Astrocyte (in vitro differentiated cells and primary cell): ENCODE measurements at regions not wholly inside any gene's neighbourhood (a gene's known extent, or its start where the extent isn't known, plus 50 kb on each side); places are given as distances from the start of the nearest gene placed in this dataset.
"Not testable (repeated sequence)": the region's sequence is repeated elsewhere in the genome, so short reads cannot be mapped to it uniquely, and the experiment has no call there.

ENCODE experiments used
- DNase-seq: peaks from one replicate; pipeline ENCODE4 v3.0.0-alpha.2; 2010; ENCODE audit warnings: low read depth
- FAIRE-seq: peaks from 2 replicates; lab custom pipeline; 2011; peaks lifted over from hg19 to GRCh38; lab: Jason Lieb, UNC
- H2AFZ ChIP-seq: 2 replicates; pipeline ENCODE4 v1.6.0; 2012; ENCODE audit warnings: low read depth, low read length, inconsistent platforms
- H3K27ac ChIP-seq: 2 replicates; pipeline ENCODE4 v1.5.1; 2011; ENCODE audit warnings: low read depth, low read length, inconsistent platforms
- H3K27me3 ChIP-seq: 2 replicates; pipeline ENCODE4 v1.6.0; 2011; ENCODE audit warnings: low read length, inconsistent platforms; ENCODE audit not compliant: insufficient read depth
- H3K36me3 ChIP-seq: 2 replicates; pipeline ENCODE4 v1.5.1; 2011; ENCODE audit warnings: low read length, inconsistent platforms; ENCODE audit not compliant: insufficient read depth
- H3K4me1 ChIP-seq: 2 replicates; pipeline ENCODE4 v1.5.1; 2011; ENCODE audit warnings: low read length, inconsistent platforms; ENCODE audit not compliant: insufficient read depth
- H3K4me2 ChIP-seq: 2 replicates; pipeline ENCODE4 v1.6.0; 2012; ENCODE audit warnings: low read length, inconsistent platforms
- H3K4me3 ChIP-seq: 2 replicates; pipeline ENCODE4 v1.5.1; 2011; ENCODE audit warnings: low read depth, mild to moderate bottlenecking, low read length, inconsistent platforms; ENCODE audit not compliant: insufficient read depth
- H3K79me2 ChIP-seq: 2 replicates; pipeline ENCODE4 v1.6.0; 2012; ENCODE audit warnings: mild to moderate bottlenecking, low read length, inconsistent platforms; ENCODE audit not compliant: insufficient read depth
- H3K9ac ChIP-seq: 2 replicates; pipeline ENCODE4 v1.6.0; 2012; ENCODE audit warnings: mild to moderate bottlenecking, low read length, inconsistent platforms
- H3K9me3 ChIP-seq: 2 replicates; pipeline ENCODE4 v1.5.1; 2012; ENCODE audit warnings: low read depth, mild to moderate bottlenecking, low read length, inconsistent platforms; ENCODE audit not compliant: insufficient read depth
- H4K20me1 ChIP-seq: 2 replicates; pipeline ENCODE4 v1.6.0; 2012; ENCODE audit warnings: low read length, inconsistent platforms; ENCODE audit not compliant: insufficient read depth
- H3K27ac Mint-ChIP-seq: one replicate; pipeline ENCODE4 v1.8.0; 2021; ENCODE audit warnings: mild to moderate bottlenecking, mixed read lengths; ENCODE audit not compliant: unreplicated experiment
- H3K27me3 Mint-ChIP-seq: one replicate; pipeline ENCODE4 v1.8.0; 2021; ENCODE audit warnings: low read depth, mixed read lengths; ENCODE audit not compliant: unreplicated experiment
- H3K36me3 Mint-ChIP-seq: one replicate; pipeline ENCODE4 v1.8.0; 2021; ENCODE audit warnings: low read depth, mixed read lengths; ENCODE audit not compliant: unreplicated experiment
- H3K4me1 Mint-ChIP-seq: one replicate; pipeline ENCODE4 v1.8.0; 2021; ENCODE audit warnings: low read depth, mixed read lengths; ENCODE audit not compliant: unreplicated experiment
- H3K4me3 Mint-ChIP-seq: one replicate; pipeline ENCODE4 v1.8.0; 2021; ENCODE audit warnings: mild to moderate bottlenecking, moderate library complexity, mixed read lengths; ENCODE audit not compliant: unreplicated experiment
- H3K9me3 Mint-ChIP-seq: one replicate; pipeline ENCODE4 v1.8.0; 2021; ENCODE audit warnings: mild to moderate bottlenecking, mixed read lengths; ENCODE audit not compliant: unreplicated experiment

- not testable (repeated sequence) for FAIRE-seq, H3K4me2 ChIP-seq, H3K4me3 Mint-ChIP-seq, H3K9me3 Mint-ChIP-seq, H3K27ac ChIP-seq, H3K4me3 ChIP-seq, H3K36me3 ChIP-seq, H3K27me3 Mint-ChIP-seq, H3K79me2 ChIP-seq, H3K4me1 ChIP-seq, H3K27me3 ChIP-seq, H3K9ac ChIP-seq, H3K36me3 Mint-ChIP-seq, H3K4me1 Mint-ChIP-seq, H4K20me1 ChIP-seq, H2AFZ ChIP-seq, H3K9me3 ChIP-seq
- H3K27ac Mint-ChIP-seq: peak overlapping the region; percentile 41
- DNase-seq: peak; percentile 2
These were observed 56.8 kb downstream of the ATP6V0E2 start for GRCh38 chr7:149930374-149931068.

- H3K79me2 ChIP-seq, H3K4me3 Mint-ChIP-seq, H3K4me2 ChIP-seq, H3K4me1 Mint-ChIP-seq, H3K9me3 ChIP-seq, FAIRE-seq, H3K36me3 Mint-ChIP-seq, H3K9me3 Mint-ChIP-seq, H3K27me3 Mint-ChIP-seq, H4K20me1 ChIP-seq, H3K4me3 ChIP-seq, H3K9ac ChIP-seq, H2AFZ ChIP-seq, H3K27ac Mint-ChIP-seq, H3K4me1 ChIP-seq, H3K27ac ChIP-seq, H3K36me3 ChIP-seq, DNase-seq, H3K27me3 ChIP-seq: not testable (repeated sequence)
These were observed 60.0 kb downstream of the ATP6V0E2 start for GRCh38 chr7:149933776-149934175.

- H2AFZ ChIP-seq, H3K4me3 Mint-ChIP-seq, DNase-seq, H3K9me3 Mint-ChIP-seq, H3K36me3 ChIP-seq, H3K4me2 ChIP-seq, FAIRE-seq, H4K20me1 ChIP-seq, H3K27me3 Mint-ChIP-seq, H3K9ac ChIP-seq, H3K9me3 ChIP-seq, H3K27ac Mint-ChIP-seq, H3K27ac ChIP-seq, H3K4me1 ChIP-seq, H3K4me3 ChIP-seq, H3K4me1 Mint-ChIP-seq, H3K79me2 ChIP-seq, H3K36me3 Mint-ChIP-seq, H3K27me3 ChIP-seq: not testable (repeated sequence)
These were observed 73.6 kb downstream of the ATP6V0E2 start for GRCh38 chr7:149947346-149947745.

- not testable (repeated sequence) for H3K4me1 ChIP-seq, H3K36me3 Mint-ChIP-seq, H3K9ac ChIP-seq, H3K36me3 ChIP-seq, H3K4me2 ChIP-seq, H3K4me3 ChIP-seq, H3K27ac Mint-ChIP-seq, H3K79me2 ChIP-seq, H3K27me3 ChIP-seq, H3K4me1 Mint-ChIP-seq, H3K9me3 ChIP-seq, H4K20me1 ChIP-seq, H3K27me3 Mint-ChIP-seq, H3K4me3 Mint-ChIP-seq, DNase-seq, H3K27ac ChIP-seq, H3K9me3 Mint-ChIP-seq, H2AFZ ChIP-seq, FAIRE-seq
These were observed 74.7 kb downstream of the ATP6V0E2 start for GRCh38 chr7:149948444-149948843.

GRCh38 chr7:149949863-149950577 is 76.3 kb downstream of the ATP6V0E2 start:
- H3K27me3 Mint-ChIP-seq, H3K4me3 ChIP-seq, H3K9ac ChIP-seq, H3K27ac Mint-ChIP-seq, H3K36me3 Mint-ChIP-seq, H2AFZ ChIP-seq, H3K4me2 ChIP-seq, DNase-seq, H4K20me1 ChIP-seq, H3K9me3 Mint-ChIP-seq, H3K27me3 ChIP-seq, H3K36me3 ChIP-seq, H3K4me1 Mint-ChIP-seq, H3K4me1 ChIP-seq, H3K4me3 Mint-ChIP-seq, H3K79me2 ChIP-seq, FAIRE-seq, H3K9me3 ChIP-seq, H3K27ac ChIP-seq: not testable (repeated sequence)

GRCh38 chr7:149950578-149950924 is 76.8 kb downstream of the ATP6V0E2 start:
- H3K4me3 Mint-ChIP-seq, H3K4me1 ChIP-seq, H3K27ac ChIP-seq, H3K9me3 ChIP-seq, H3K9ac ChIP-seq, DNase-seq, H3K4me1 Mint-ChIP-seq, H3K27me3 ChIP-seq, H4K20me1 ChIP-seq, H3K4me2 ChIP-seq, H3K36me3 Mint-ChIP-seq, H2AFZ ChIP-seq, H3K36me3 ChIP-seq, FAIRE-seq, H3K9me3 Mint-ChIP-seq, H3K27me3 Mint-ChIP-seq, H3K27ac Mint-ChIP-seq, H3K4me3 ChIP-seq, H3K79me2 ChIP-seq: not testable (repeated sequence)
